SK-N-SH treated with all-trans-retinoic acid at 6 μM for 48 hours (cell line): ENCODE measurements at regions not wholly inside any gene's neighbourhood (a gene's known extent, or its start where the extent isn't known, plus 50 kb on each side); places are given as distances from the start of the nearest gene placed in this dataset.

Experiments
- ARNTL ChIP-seq: fragments of 450-650 bp; formaldehyde crosslinking; IDR thresholded peaks from 2 replicates; pipeline ENCODE4 v1.5.0; 2020; ENCODE audit warnings: low read depth, mild to moderate bottlenecking, moderate library complexity, borderline replicate concordance
- BACH2 ChIP-seq: fragments of 250-450 bp; sonication (Bioruptor Pico); IDR thresholded peaks from 2 replicates; pipeline ENCODE4 v1.9.0; 2021; ENCODE audit warnings: mild to moderate bottlenecking, borderline replicate concordance
- CSRNP3 ChIP-seq: fragments of 250-450 bp; sonication (Bioruptor Pico); IDR thresholded peaks from 2 replicates; pipeline ENCODE4 v1.5.1; 2021; ENCODE audit warnings: mild to moderate bottlenecking, moderate library complexity
- ISL1 ChIP-seq: fragments of 250-450 bp; sonication (Bioruptor Pico); IDR thresholded peaks from 2 replicates; pipeline ENCODE4 v2.1.2; 2022; ENCODE audit warnings: mild to moderate bottlenecking, moderate library complexity
- PATZ1 ChIP-seq: fragments of 250-450 bp; sonication (Bioruptor Pico); IDR thresholded peaks from 2 replicates; pipeline ENCODE4 v1.8.0; 2020; ENCODE audit warnings: mild to moderate bottlenecking, moderate library complexity, borderline replicate concordance
- TCF4 ChIP-seq: fragments of 250-450 bp; sonication (Bioruptor Pico); IDR thresholded peaks from 2 replicates; pipeline ENCODE4 v1.8.0; 2021; ENCODE audit warnings: mild to moderate bottlenecking, moderate library complexity, borderline replicate concordance
- TOX ChIP-seq: fragments of 250-450 bp; sonication (Bioruptor Pico); IDR thresholded peaks from 2 replicates; pipeline ENCODE4 v1.8.0; 2021; ENCODE audit warnings: mild to moderate bottlenecking, moderate library complexity, borderline replicate concordance
- ZFP30 ChIP-seq: fragments of 450-650 bp; formaldehyde crosslinking; IDR thresholded peaks from 2 replicates; pipeline ENCODE4 v1.5.0; 2022; ENCODE audit warnings: mild to moderate bottlenecking, moderate library complexity
- ZNF565 ChIP-seq: fragments of 450-650 bp; formaldehyde crosslinking; conservative IDR thresholded peaks from 2 replicates; pipeline ENCODE4 v1.5.0; 2020; ENCODE audit warnings: low read depth, mild to moderate bottlenecking, moderate library complexity
- ZNF8 ChIP-seq: fragments of 450-650 bp; formaldehyde crosslinking; IDR thresholded peaks from 2 replicates; pipeline ENCODE4 v1.5.0; 2020; ENCODE audit warnings: mild to moderate bottlenecking, moderate library complexity
- TF ChIP-seq, protein P1 (sequence below): fragments of 250-450 bp; sonication (Bioruptor Pico); IDR thresholded peaks from 2 replicates; pipeline ENCODE4 v1.5.0; 2020; ENCODE audit warnings: mild to moderate bottlenecking, moderate library complexity

- no peak for TF ChIP-seq ZFP30 (CRISPR knock-in tag)
- TF ChIP-seq ISL1: no peak
- TF ChIP-seq, protein P1, sequence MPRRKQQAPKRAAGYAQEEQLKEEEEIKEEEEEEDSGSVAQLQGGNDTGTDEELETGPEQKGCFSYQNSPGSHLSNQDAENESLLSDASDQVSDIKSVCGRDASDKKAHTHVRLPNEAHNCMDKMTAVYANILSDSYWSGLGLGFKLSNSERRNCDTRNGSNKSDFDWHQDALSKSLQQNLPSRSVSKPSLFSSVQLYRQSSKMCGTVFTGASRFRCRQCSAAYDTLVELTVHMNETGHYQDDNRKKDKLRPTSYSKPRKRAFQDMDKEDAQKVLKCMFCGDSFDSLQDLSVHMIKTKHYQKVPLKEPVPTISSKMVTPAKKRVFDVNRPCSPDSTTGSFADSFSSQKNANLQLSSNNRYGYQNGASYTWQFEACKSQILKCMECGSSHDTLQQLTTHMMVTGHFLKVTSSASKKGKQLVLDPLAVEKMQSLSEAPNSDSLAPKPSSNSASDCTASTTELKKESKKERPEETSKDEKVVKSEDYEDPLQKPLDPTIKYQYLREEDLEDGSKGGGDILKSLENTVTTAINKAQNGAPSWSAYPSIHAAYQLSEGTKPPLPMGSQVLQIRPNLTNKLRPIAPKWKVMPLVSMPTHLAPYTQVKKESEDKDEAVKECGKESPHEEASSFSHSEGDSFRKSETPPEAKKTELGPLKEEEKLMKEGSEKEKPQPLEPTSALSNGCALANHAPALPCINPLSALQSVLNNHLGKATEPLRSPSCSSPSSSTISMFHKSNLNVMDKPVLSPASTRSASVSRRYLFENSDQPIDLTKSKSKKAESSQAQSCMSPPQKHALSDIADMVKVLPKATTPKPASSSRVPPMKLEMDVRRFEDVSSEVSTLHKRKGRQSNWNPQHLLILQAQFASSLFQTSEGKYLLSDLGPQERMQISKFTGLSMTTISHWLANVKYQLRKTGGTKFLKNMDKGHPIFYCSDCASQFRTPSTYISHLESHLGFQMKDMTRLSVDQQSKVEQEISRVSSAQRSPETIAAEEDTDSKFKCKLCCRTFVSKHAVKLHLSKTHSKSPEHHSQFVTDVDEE (CRISPR knock-in tag): no peak
- TF ChIP-seq TCF4 (CRISPR knock-in tag): no peak
- TF ChIP-seq PATZ1 (CRISPR knock-in tag): no peak
- TF ChIP-seq ZNF8: no peak
- TF ChIP-seq TOX (CRISPR knock-in tag): no peak
- no peak for TF ChIP-seq ARNTL (CRISPR knock-in tag)
- TF ChIP-seq CSRNP3 (CRISPR knock-in tag): no peak
- TF ChIP-seq ZNF565 (CRISPR knock-in tag): no peak
- TF ChIP-seq BACH2 (CRISPR knock-in tag): no peak
These were observed 143.8 kb upstream of the RPS6KA3 start for GRCh38 chrX:20410540-20410939.
